Right lobe of liver (tissue), 6 donors: ENCODE measurements at regions not wholly inside any gene's neighbourhood (a gene's known extent, or its start where the extent isn't known, plus 50 kb on each side); places are given as distances from the start of the nearest gene placed in this dataset.

Experiments used
- ATAC-seq, 4 donors: fragments of 200-7000 bp; cut with Tn5 transposase; one replicate each; pipeline ENCODE4 v1.9.1; 2020; ENCODE audit warnings: mild to moderate bottlenecking in 4 of 4, moderate library complexity in 4 of 4
- DNase-seq, 3 donors: peaks; one replicate each; pipeline ENCODE4 v3.0.0-alpha.2; 2020
- H3K27ac ChIP-seq, 3 donors: fragments of 200-600 bp; one replicate each; pipeline ENCODE4 v1.8.0; 2022
- H3K27me3 ChIP-seq, 2 donors: fragments of 200-600 bp; one replicate each; pipeline ENCODE4 v1.8.0; 2022
- H3K36me3 ChIP-seq, 4 donors: fragments of 200-600 bp; sonication (generic) in 1 of 4; one replicate each; pipeline versions ENCODE4 v1.5.1 to v1.8.0; 2017 to 2022; ENCODE audit warnings: control low read depth in 1 of 4
- H3K4me1 ChIP-seq, 4 donors: fragments of 200-600 bp; sonication (generic) in 1 of 4; one replicate each; pipeline versions ENCODE4 v1.5.1 to v1.8.0; 2017 to 2022; ENCODE audit warnings: control low read depth in 1 of 4
- H3K4me3 ChIP-seq, 3 donors: fragments of 200-600 bp; one replicate each; pipeline ENCODE4 v1.8.0; 2022
- H3K9me3 ChIP-seq, 4 donors: fragments of 200-600 bp; sonication (generic) in 1 of 4; one replicate each; pipeline versions ENCODE4 v1.5.1 to v1.8.0; 2017 to 2022; ENCODE audit warnings: control low read depth in 1 of 4
- CTCF ChIP-seq, 4 donors: fragments of 200-600 bp in 3 of 4; fragments of 450-650 bp in 1 of 4; IDR thresholded peaks; one replicate each; pipeline versions ENCODE4 v1.5.1 to v1.8.0; 2016 to 2022; ENCODE audit warnings: antibody characterized with exemption in 4 of 4, mild to moderate bottlenecking in 2 of 4
- POLR2A ChIP-seq: fragments of 450-650 bp; IDR thresholded peaks from one replicate; pipeline ENCODE4 v1.6.1; 2017; ENCODE audit warnings: antibody characterized with exemption, mild to moderate bottlenecking
- WGBS: methylation state at CpG from one replicate; pipeline ENCODE4 v1.1.6; 2018; ENCODE audit warnings: low coverage, low lambda C conversion rate; ENCODE audit not compliant: insufficient coverage; ENCODE audit errors: missing lambda C conversion rate; 5-methylcytosine and 5-hydroxymethylcytosine counted together
- intact Hi-C, 2 donors: fragments of 100-400 bp; cut with DNase I; formaldehyde crosslinking; loops; one replicate each; pipeline versions ENCODE4 v1.11.2 to v1.14.1; 2022
- donor health status: DM: no; HTN: yes; CAD: no.
- donor health status: DM: no; HTN: no; CAD: no.
- donor health status: DM: no; HTN: no; CAD: no.
- donor health status: DM: no; HTN: yes; CAD: no.
- donor health status: DM: no; HTN: yes; CAD: no.

GRCh38 chr18:67359873-67360838, 156.4 kb downstream of the DSEL start:
- ATAC-seq (peak; percentile 37 to 80 (median 56)), DNase-seq (no peak)
- no peak for TF ChIP-seq POLR2A
- no peak for TF ChIP-seq CTCF (IDR thresholded peaks at IDR 0.05)
- 39% methylated on average over 8 of the region's 8 CpGs for WGBS
- Histone ChIP-seq H3K27me3 (no peaks in the 10 kb centered on the region), H3K36me3 (no peaks in the 10 kb centered on the region), H3K4me1 (no peaks in the 10 kb centered on the region), H3K4me3 (no peak overlapping the region), H3K27ac (no peak overlapping the region), H3K9me3 (no peaks in the 10 kb centered on the region)
- intact Hi-C loops, result no loop called here

- intact Hi-C loops, result no loop called here
- Histone ChIP-seq H3K4me3 (no peak overlapping the region), H3K4me1 (no peaks in the 10 kb centered on the region), H3K36me3 (no peaks in the 10 kb centered on the region), H3K9me3 (no peaks in the 10 kb centered on the region), H3K27me3 (no peaks in the 10 kb centered on the region), H3K27ac (no peak overlapping the region)
- ATAC-seq (no peak), DNase-seq (no peak)
- TF ChIP-seq CTCF (IDR thresholded peaks at IDR 0.05) (no peak), POLR2A (no peak)
- WGBS, result 84% methylated on average over 6 of the region's 8 CpGs
Measured at GRCh38 chr18:67358947-67359346, 157.6 kb downstream of the DSEL start.

GRCh38 chr18:67354692-67355091, 161.8 kb downstream of the DSEL start:
- H3K4me1 ChIP-seq, result no peaks in the 10 kb centered on the region
- no peaks in the 10 kb centered on the region for H3K9me3 ChIP-seq
- TF ChIP-seq POLR2A (no peak), CTCF (IDR thresholded peaks at IDR 0.05) (no peak)
- H3K27ac ChIP-seq, result no peak overlapping the region
- no peak for ATAC-seq
- WGBS, result 59% methylated on average over 4 of the region's 4 CpGs
- H3K27me3 ChIP-seq, result no peaks in the 10 kb centered on the region
- no peak overlapping the region for H3K4me3 ChIP-seq
- no peak for DNase-seq
- intact Hi-C loops, result no loop called here
- no peaks in the 10 kb centered on the region for H3K36me3 ChIP-seq

- DNase-seq (no peak), ATAC-seq (no peak)
- Histone ChIP-seq H3K4me3 (no peak overlapping the region), H3K27ac (no peak overlapping the region), H3K27me3 (no peaks in the 10 kb centered on the region), H3K36me3 (no peaks in the 10 kb centered on the region), H3K9me3 (no peaks in the 10 kb centered on the region), H3K4me1 (no peaks in the 10 kb centered on the region)
- TF ChIP-seq POLR2A (no peak), CTCF (IDR thresholded peaks at IDR 0.05) (no peak)
- intact Hi-C loops, result no loop called here
- 0% methylated on average over 1 of the region's 1 CpG for whole genome bisulfite sequencing
Measured at GRCh38 chr18:67354091-67354490, 162.4 kb downstream of the DSEL start.
